K562 (cell line): ENCODE measurements at regions not wholly inside any gene's neighbourhood (a gene's known extent, or its start where the extent isn't known, plus 50 kb on each side); places are given as distances from the start of the nearest gene placed in this dataset.

Source experiments
- ASH1L ChIP-seq: fragments of 450-650 bp; IDR thresholded peaks from 2 replicates; pipeline ENCODE4 v1.6.1; 2018; ENCODE audit warnings: borderline replicate concordance, mild to moderate bottlenecking, low read depth; ENCODE audit not compliant: partially characterized antibody
- ID3 ChIP-seq, 2 experiments: fragments of 250-450 bp in 1 of 2; fragments of 450-650 bp in 1 of 2; sonication (Bioruptor Pico) in 1 of 2; IDR thresholded peaks; 2 replicates each; pipeline versions ENCODE4 v1.6.1 to v1.8.0; 2016 to 2021; ENCODE audit warnings: mild to moderate bottlenecking in 2 of 2, moderate library complexity in 2 of 2, missing compliant biosample characterization in 1 of 2, missing genetic modification characterization in 1 of 2
- MTA2 ChIP-seq: fragments of 450-650 bp; IDR thresholded peaks from 2 replicates; pipeline ENCODE4 v1.6.1; 2016; ENCODE audit warnings: low read depth
- U2AF1 ChIP-seq: fragments of 200-400 bp; formaldehyde crosslinking; optimal IDR thresholded peaks from 2 replicates; pipeline ENCODE3; 2017; ENCODE audit warnings: mild to moderate bottlenecking, low read depth, low read length, moderate library complexity
- ZNF57 ChIP-seq: fragments of 450-650 bp; formaldehyde crosslinking; IDR thresholded peaks from 2 replicates; pipeline ENCODE4 v1.4.0; 2020; ENCODE audit warnings: mild to moderate bottlenecking, moderate library complexity
- ZNF609 ChIP-seq: sonication (generic); formaldehyde crosslinking; IDR thresholded peaks from 2 replicates; pipeline ENCODE4 v1.8.1; 2023; ENCODE audit warnings: missing genetic modification reagents, mild to moderate bottlenecking, borderline replicate concordance

- TF ChIP-seq ZNF609 = no peak
- no peak for TF ChIP-seq ZNF57 (CRISPR knock-in tag)
- no peak for TF ChIP-seq ID3 (CRISPR knock-in tag; IDR thresholded peaks at IDR 0.05)
- TF ChIP-seq ID3 (tag; IDR thresholded peaks at IDR 0.05) = no peak
- TF ChIP-seq ASH1L = no peak
- no peak for TF ChIP-seq MTA2
- no peak for TF ChIP-seq U2AF1
Observed at GRCh38 chr1:29839726-29840125, 603.4 kb downstream of the PTPRU start (continued).
